ENCODE measurements at regions not wholly inside any gene's neighbourhood (a gene's known extent, or its start where the extent isn't known, plus 50 kb on each side); places are given as distances from the start of the nearest gene placed in this dataset.

DNA sequence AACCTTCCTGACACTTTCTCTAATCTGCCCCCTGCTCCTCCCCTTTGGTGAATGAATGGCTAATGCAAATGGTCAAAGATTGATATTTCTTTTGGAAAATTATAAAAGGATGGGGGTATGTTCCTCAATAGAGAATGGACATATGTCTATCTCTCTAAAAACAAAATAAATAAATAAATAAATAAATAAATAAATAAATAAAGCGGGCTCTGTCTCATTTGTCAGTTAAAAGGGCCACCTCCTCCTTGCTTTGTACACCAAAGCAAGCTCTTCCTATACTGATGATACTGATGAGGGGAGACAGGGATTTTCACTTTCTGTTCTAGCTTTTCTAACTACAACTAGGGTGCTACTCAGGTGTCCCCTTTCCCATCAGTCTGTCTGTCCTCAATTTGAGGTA lies 135.5 kb upstream of the SPACA1 start:
- Histone ChIP-seq H3K27me3 (replicated peaks; ENCODE audit: insufficient read depth, low read depth, low read length, poor library complexity) (no peaks in the 10 kb centered on the region), H3K27ac (ENCODE audit: low read depth, low read length, poor library complexity, severe bottlenecking) (no peak overlapping the region), H3K4me1 (ENCODE audit: insufficient read depth, low read length, poor library complexity, severe bottlenecking) (no peaks in the 10 kb centered on the region), H3K36me3 (ENCODE audit: insufficient read depth, low read length, poor library complexity, severe bottlenecking) (no peaks in the 10 kb centered on the region), H3K4me3 (ENCODE audit: low read depth, low read length, poor library complexity, severe bottlenecking) (no peak overlapping the region), H3K9me3 (ENCODE audit: low read depth, low read length, poor library complexity, severe bottlenecking) (no peaks in the 10 kb centered on the region)
- ChIA-PET CTCF (no interaction called here), POLR2A (ENCODE audit: low non-redundant PET) (no interaction called here)
- intact Hi-C loops (cut with micrococcal nuclease; ENCODE audit: unreplicated experiment) = no loop called here
- TF ChIP-seq, protein P1, sequence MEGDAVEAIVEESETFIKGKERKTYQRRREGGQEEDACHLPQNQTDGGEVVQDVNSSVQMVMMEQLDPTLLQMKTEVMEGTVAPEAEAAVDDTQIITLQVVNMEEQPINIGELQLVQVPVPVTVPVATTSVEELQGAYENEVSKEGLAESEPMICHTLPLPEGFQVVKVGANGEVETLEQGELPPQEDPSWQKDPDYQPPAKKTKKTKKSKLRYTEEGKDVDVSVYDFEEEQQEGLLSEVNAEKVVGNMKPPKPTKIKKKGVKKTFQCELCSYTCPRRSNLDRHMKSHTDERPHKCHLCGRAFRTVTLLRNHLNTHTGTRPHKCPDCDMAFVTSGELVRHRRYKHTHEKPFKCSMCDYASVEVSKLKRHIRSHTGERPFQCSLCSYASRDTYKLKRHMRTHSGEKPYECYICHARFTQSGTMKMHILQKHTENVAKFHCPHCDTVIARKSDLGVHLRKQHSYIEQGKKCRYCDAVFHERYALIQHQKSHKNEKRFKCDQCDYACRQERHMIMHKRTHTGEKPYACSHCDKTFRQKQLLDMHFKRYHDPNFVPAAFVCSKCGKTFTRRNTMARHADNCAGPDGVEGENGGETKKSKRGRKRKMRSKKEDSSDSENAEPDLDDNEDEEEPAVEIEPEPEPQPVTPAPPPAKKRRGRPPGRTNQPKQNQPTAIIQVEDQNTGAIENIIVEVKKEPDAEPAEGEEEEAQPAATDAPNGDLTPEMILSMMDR (conservative IDR thresholded peaks at IDR 0.05; ENCODE audit: low read depth, low read length) = no peak
- TF ChIP-seq EZH2 (IDR thresholded peaks at IDR 0.05; ENCODE audit: borderline replicate concordance, low read depth, low read length, poor library complexity, severe bottlenecking) = no peak
- no TSS peak for BruUV-seq (replicated peaks)
- no peak for DNase-seq (ENCODE audit: low spot score)

DNA sequence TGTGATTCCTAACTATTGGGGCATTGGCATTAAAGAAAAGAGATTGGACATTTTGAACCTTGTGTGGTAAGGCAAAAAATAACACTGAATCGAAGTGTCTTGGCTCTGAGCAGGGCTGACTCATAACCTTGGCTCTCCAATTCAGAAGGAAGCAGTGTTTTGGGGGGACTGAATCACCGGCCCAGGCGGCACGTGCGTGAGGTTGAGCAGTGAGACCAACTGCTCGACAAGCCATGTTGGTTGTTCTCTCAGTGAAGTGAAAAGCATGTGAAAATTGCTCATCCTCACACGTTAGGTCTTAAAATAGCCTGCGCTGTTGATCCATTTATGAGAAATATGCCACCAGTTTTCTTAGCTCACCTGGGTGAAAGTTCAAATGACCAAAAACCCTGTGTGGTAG lies 137.8 kb upstream of the SPACA1 start:
- ChIA-PET CTCF (no interaction called here), POLR2A (ENCODE audit: low non-redundant PET) (no interaction called here)
- no peak for DNase-seq (ENCODE audit: low spot score)
- H3K4me1 ChIP-seq (ENCODE audit: insufficient read depth, low read length, poor library complexity, severe bottlenecking) = no peaks in the 10 kb centered on the region
- BruUV-seq (replicated peaks) = no TSS peak
- intact Hi-C loops (cut with micrococcal nuclease; ENCODE audit: unreplicated experiment) = no loop called here
- H3K27ac ChIP-seq (ENCODE audit: low read depth, low read length, poor library complexity, severe bottlenecking) = no peak overlapping the region
- no peaks in the 10 kb centered on the region for H3K27me3 ChIP-seq (replicated peaks; ENCODE audit: insufficient read depth, low read depth, low read length, poor library complexity)
- TF ChIP-seq, protein P1 (conservative IDR thresholded peaks at IDR 0.05; ENCODE audit: low read depth, low read length) = no peak
- no peak for TF ChIP-seq EZH2 (IDR thresholded peaks at IDR 0.05; ENCODE audit: borderline replicate concordance, low read depth, low read length, poor library complexity, severe bottlenecking)
- H3K9me3 ChIP-seq (ENCODE audit: low read depth, low read length, poor library complexity, severe bottlenecking) = no peaks in the 10 kb centered on the region
- no peak overlapping the region for H3K4me3 ChIP-seq (ENCODE audit: low read depth, low read length, poor library complexity, severe bottlenecking)
- H3K36me3 ChIP-seq (ENCODE audit: insufficient read depth, low read length, poor library complexity, severe bottlenecking) = no peaks in the 10 kb centered on the region

DNA sequence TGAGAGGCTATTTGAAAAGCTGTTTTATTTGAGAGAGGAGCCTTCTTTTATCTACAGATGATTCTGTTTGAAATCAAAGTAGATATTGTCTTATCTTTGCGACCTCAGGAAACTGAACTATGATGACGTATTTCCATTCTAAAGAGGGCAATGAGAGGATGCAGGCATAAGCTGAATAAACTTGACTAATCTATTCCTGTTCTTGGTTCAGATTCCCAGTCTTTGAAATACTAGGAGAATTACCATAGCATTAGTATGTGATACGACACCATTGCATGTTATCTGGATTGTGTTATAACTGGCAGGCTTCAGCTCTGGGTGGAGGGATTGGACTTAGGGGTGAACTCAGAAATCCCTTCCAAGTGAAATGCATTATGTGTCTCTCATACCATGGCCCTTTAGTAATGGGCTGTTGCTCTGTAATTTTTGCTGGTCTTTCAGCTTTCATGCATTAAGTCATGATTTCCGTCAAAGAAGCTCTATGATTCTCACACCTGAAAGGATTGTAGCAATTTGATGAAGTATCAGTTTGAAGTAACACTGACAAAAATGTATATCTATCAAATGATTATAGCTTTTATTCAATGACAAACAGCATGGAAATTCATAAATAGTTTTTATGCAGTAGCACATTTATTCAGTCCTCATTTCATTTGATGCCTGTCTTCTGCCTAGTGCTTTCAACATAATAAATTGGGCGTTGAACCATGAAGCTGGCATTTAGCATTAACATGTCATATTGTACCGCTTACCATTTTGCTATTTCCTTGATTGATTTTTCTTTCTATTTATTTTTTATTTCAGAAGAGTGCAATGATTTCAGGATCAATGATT lies 138.4 kb upstream of the SPACA1 start:
- Histone ChIP-seq H3K27me3 (replicated peaks; ENCODE audit: insufficient read depth, low read depth, low read length, poor library complexity) (no peaks in the 10 kb centered on the region), H3K4me3 (ENCODE audit: low read depth, low read length, poor library complexity, severe bottlenecking) (no peak overlapping the region), H3K4me1 (ENCODE audit: insufficient read depth, low read length, poor library complexity, severe bottlenecking) (no peaks in the 10 kb centered on the region), H3K27ac (ENCODE audit: low read depth, low read length, poor library complexity, severe bottlenecking) (no peak overlapping the region), H3K36me3 (ENCODE audit: insufficient read depth, low read length, poor library complexity, severe bottlenecking) (no peaks in the 10 kb centered on the region), H3K9me3 (ENCODE audit: low read depth, low read length, poor library complexity, severe bottlenecking) (no peaks in the 10 kb centered on the region)
- BruUV-seq (replicated peaks) = no TSS peak
- DNase-seq (ENCODE audit: low spot score) = no peak
- TF ChIP-seq, protein P1 (conservative IDR thresholded peaks at IDR 0.05; ENCODE audit: low read depth, low read length) = no peak
- ChIA-PET POLR2A (ENCODE audit: low non-redundant PET) (no interaction called here), CTCF (no interaction called here)
- intact Hi-C loops (cut with micrococcal nuclease; ENCODE audit: unreplicated experiment) = no loop called here
